Stomach (tissue), 4 donors: ENCODE measurements at regions not wholly inside any gene's neighbourhood (a gene's known extent, or its start where the extent isn't known, plus 50 kb on each side); places are given as distances from the start of the nearest gene placed in this dataset.

Experiments
- EP300 ChIP-seq: sonication (generic); formaldehyde crosslinking; IDR thresholded peaks from one replicate; pipeline ENCODE4 v1.6.1; 2017; ENCODE audit warnings: antibody characterized with exemption
- POLR2A ChIP-seq, 4 donors: fragments of 450-650 bp; IDR thresholded peaks; one replicate each; pipeline ENCODE4 v1.6.1; 2016; ENCODE audit warnings: antibody characterized with exemption in 4 of 4, control low read depth in 2 of 4, mild to moderate bottlenecking in 1 of 4, moderate library complexity in 1 of 4
- POLR2AphosphoS5 ChIP-seq, 3 donors: sonication (generic); formaldehyde crosslinking; IDR thresholded peaks; one replicate each; pipeline ENCODE4 v1.6.1; 2016; ENCODE audit warnings: antibody characterized with exemption in 3 of 3
- TF ChIP-seq, protein P1 (sequence below), 7 experiments: fragments of 450-650 bp in 4 of 7; fragments of 200-600 bp in 3 of 7; sonication (generic) in 3 of 7; IDR thresholded peaks; one replicate each; pipeline ENCODE4 v1.5.1; 2016 to 2019; ENCODE audit warnings: antibody characterized with exemption in 7 of 7, control low read depth in 2 of 7, mild to moderate bottlenecking in 1 of 7

DNA sequence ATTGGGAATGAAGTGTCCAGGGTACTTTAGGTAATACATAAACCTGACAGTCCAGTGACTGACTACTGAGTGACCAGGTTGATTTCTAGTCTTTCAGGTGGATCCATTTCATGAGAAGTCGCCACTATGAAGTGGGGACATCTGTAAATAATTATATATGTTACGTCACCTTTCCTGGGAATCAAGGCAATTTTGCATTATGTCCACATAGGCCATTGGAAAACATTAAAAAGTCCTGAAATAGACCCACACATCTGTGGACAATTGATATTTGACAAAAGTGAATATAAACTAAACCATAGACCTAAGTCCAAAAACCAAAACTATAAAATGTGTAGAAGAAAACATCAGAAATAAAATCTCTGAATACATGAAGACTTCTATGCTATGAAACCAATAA is 231.5 kb downstream of the C6orf118 start:
- no peak for TF ChIP-seq POLR2A (IDR thresholded peaks at IDR 0.05)
- TF ChIP-seq EP300, result no peak
- TF ChIP-seq, protein P1, sequence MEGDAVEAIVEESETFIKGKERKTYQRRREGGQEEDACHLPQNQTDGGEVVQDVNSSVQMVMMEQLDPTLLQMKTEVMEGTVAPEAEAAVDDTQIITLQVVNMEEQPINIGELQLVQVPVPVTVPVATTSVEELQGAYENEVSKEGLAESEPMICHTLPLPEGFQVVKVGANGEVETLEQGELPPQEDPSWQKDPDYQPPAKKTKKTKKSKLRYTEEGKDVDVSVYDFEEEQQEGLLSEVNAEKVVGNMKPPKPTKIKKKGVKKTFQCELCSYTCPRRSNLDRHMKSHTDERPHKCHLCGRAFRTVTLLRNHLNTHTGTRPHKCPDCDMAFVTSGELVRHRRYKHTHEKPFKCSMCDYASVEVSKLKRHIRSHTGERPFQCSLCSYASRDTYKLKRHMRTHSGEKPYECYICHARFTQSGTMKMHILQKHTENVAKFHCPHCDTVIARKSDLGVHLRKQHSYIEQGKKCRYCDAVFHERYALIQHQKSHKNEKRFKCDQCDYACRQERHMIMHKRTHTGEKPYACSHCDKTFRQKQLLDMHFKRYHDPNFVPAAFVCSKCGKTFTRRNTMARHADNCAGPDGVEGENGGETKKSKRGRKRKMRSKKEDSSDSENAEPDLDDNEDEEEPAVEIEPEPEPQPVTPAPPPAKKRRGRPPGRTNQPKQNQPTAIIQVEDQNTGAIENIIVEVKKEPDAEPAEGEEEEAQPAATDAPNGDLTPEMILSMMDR (IDR thresholded peaks at IDR 0.05), result no peak
- no peak for TF ChIP-seq POLR2AphosphoS5 (IDR thresholded peaks at IDR 0.05)
